H1 (cell line): ENCODE measurements at regions not wholly inside any gene's neighbourhood (a gene's known extent, or its start where the extent isn't known, plus 50 kb on each side); places are given as distances from the start of the nearest gene placed in this dataset.

Experiments
- CTCF ChIA-PET: fragments of 300-600 bp; sonication (Branson Sonifier 250); formaldehyde crosslinking; loops from one replicate; lab custom pipeline; 2021; ENCODE audit not compliant: partially characterized antibody; lab: Charles Lee
- POLR2A ChIA-PET: fragments of 300-600 bp; sonication (Branson Sonifier 250); formaldehyde crosslinking; loops from one replicate; lab custom pipeline; 2021; ENCODE audit warnings: inconsistent platforms; ENCODE audit not compliant: partially characterized antibody; lab: Charles Lee
- DNase-seq, 2 experiments: peaks; one replicate each; pipeline versions ENCODE4 v3.0.0 to v3.0.0-alpha.2; 2010 to 2022; ENCODE audit warnings: low spot score in 2 of 2, low read depth in 1 of 2, mixed read lengths in 1 of 2
- FAIRE-seq: peaks from 2 replicates; lab custom pipeline; 2011; peaks lifted over from hg19 to GRCh38; lab: Jason Lieb, UNC
- H2AFZ ChIP-seq: 2 replicates; pipeline ENCODE4 v1.8.1; 2012; ENCODE audit warnings: low read length, inconsistent platforms
- H2AK5ac ChIP-seq: 2 replicates; pipeline ENCODE4 v1.6.1; 2013; ENCODE audit warnings: low read depth, low read length
- H2BK120ac ChIP-seq: replicated peaks from 2 replicates; pipeline ENCODE3; 2013; ENCODE audit warnings: low read depth, low read length, inconsistent platforms
- H2BK12ac ChIP-seq: 2 replicates; pipeline ENCODE4 v1.6.1; 2013; ENCODE audit warnings: low read depth, low read length
- H2BK15ac ChIP-seq: 2 replicates; pipeline ENCODE4 v1.6.1; 2013; ENCODE audit warnings: low read length
- H2BK20ac ChIP-seq: 2 replicates; pipeline ENCODE4 v1.6.1; 2013; ENCODE audit warnings: low read length
- H2BK5ac ChIP-seq: 2 replicates; pipeline ENCODE4 v1.6.1; 2013; ENCODE audit warnings: low read depth, low read length
- H3K14ac ChIP-seq: 2 replicates; pipeline ENCODE4 v1.6.1; 2013; ENCODE audit warnings: inconsistent platforms; ENCODE audit not compliant: insufficient read length
- H3K18ac ChIP-seq: 2 replicates; pipeline ENCODE4 v1.6.1; 2013; ENCODE audit warnings: low read length; ENCODE audit errors: extremely low read depth
- H3K23ac ChIP-seq: 2 replicates; pipeline ENCODE4 v1.6.1; 2013; ENCODE audit warnings: inconsistent platforms; ENCODE audit not compliant: insufficient read length
- H3K23me2 ChIP-seq: 2 replicates; pipeline ENCODE4 v1.6.1; 2013; ENCODE audit warnings: low read depth, low read length
- H3K27ac ChIP-seq: 2 replicates; pipeline ENCODE4 v1.6.1; 2011; ENCODE audit warnings: low read depth, low read length, inconsistent platforms
- H3K27me3 ChIP-seq, 4 experiments: replicated peaks in 1 of 4; 1 replicate in 1 of 4; 2 replicates in 3 of 4; pipeline versions ENCODE4 v1.6.1 to v1.8.1; 2011 to 2013; ENCODE audit warnings: low read length in 3 of 4, mild to moderate bottlenecking in 3 of 4, inconsistent platforms in 2 of 4, mixed read lengths in 2 of 4, moderate library complexity in 1 of 4; ENCODE audit not compliant: control insufficient read depth in 3 of 4, insufficient read depth in 3 of 4; ENCODE audit errors: extremely low read depth in 1 of 4
- H3K36me3 ChIP-seq, 4 experiments: 2 replicates each; pipeline versions ENCODE4 v1.6.1 to v1.8.1; 2011 to 2013; ENCODE audit warnings: mild to moderate bottlenecking in 4 of 4, low read length in 3 of 4, moderate library complexity in 2 of 4, control low read depth in 1 of 4, inconsistent platforms in 1 of 4; ENCODE audit not compliant: insufficient read depth in 4 of 4, control insufficient read depth in 2 of 4
- H3K4ac ChIP-seq: replicated peaks from 2 replicates; pipeline ENCODE3; 2013; ENCODE audit warnings: low read length, low read depth, mixed read lengths, inconsistent platforms; ENCODE audit not compliant: insufficient read length
- H3K4me1 ChIP-seq, 4 experiments: replicated peaks in 1 of 4; 1 replicate in 1 of 4; 2 replicates in 3 of 4; pipeline versions ENCODE4 v1.6.1 to v1.8.1; 2011 to 2013; ENCODE audit warnings: low read length in 3 of 4, inconsistent platforms in 2 of 4, mixed read lengths in 1 of 4; ENCODE audit not compliant: insufficient read depth in 4 of 4, control insufficient read depth in 3 of 4
- H3K4me2 ChIP-seq, 2 experiments: 2 replicates each; pipeline versions ENCODE4 v1.6.1 to v1.8.1; 2011 to 2013; ENCODE audit warnings: low read depth in 2 of 2, low read length in 2 of 2, control low read depth in 1 of 2, inconsistent platforms in 1 of 2, mild to moderate bottlenecking in 1 of 2; ENCODE audit not compliant: insufficient read depth in 1 of 2
- H3K4me3 ChIP-seq, 4 experiments: fragments of 200-600, 300-600 bp in 1 of 4; sonication (generic), shearing (Covaris generic), sonication (Bioruptor Twin) in 1 of 4; 2 replicates each; pipeline versions ENCODE4 v1.5.1 to v1.8.1; 2011 to 2016; ENCODE audit warnings: low read length in 4 of 4, low read depth in 3 of 4, control low read depth in 2 of 4, inconsistent platforms in 2 of 4, mild to moderate bottlenecking in 2 of 4, mixed read lengths in 1 of 4, moderate library complexity in 1 of 4; ENCODE audit not compliant: insufficient read depth in 2 of 4; ENCODE audit errors: extremely low read depth in 1 of 4
- H3K56ac ChIP-seq: replicated peaks from 2 replicates; pipeline ENCODE3; 2013; ENCODE audit warnings: low read depth, mild to moderate bottlenecking, mixed read lengths, low read length, inconsistent platforms; ENCODE audit not compliant: insufficient read length
- H3K79me1 ChIP-seq: 2 replicates; pipeline ENCODE4 v1.6.1; 2013; ENCODE audit warnings: low read depth, low read length, control low read depth
- H3K79me2 ChIP-seq, 2 experiments: 2 replicates each; pipeline versions ENCODE4 v1.6.1 to v1.8.1; 2012 to 2013; ENCODE audit warnings: low read length in 2 of 2, mild to moderate bottlenecking in 2 of 2, inconsistent platforms in 1 of 2; ENCODE audit not compliant: insufficient read depth in 2 of 2, control insufficient read depth in 1 of 2
- H3K9ac ChIP-seq, 4 experiments: replicated peaks in 1 of 4; 1 replicate in 1 of 4; 2 replicates in 3 of 4; pipeline versions ENCODE4 v1.6.1 to v1.8.1; 2011 to 2013; ENCODE audit warnings: low read depth in 3 of 4, low read length in 3 of 4, control low read depth in 2 of 4, mild to moderate bottlenecking in 2 of 4, moderate library complexity in 2 of 4, inconsistent platforms in 1 of 4; ENCODE audit errors: extremely low read depth in 1 of 4
- H3K9me3 ChIP-seq, 2 experiments: 2 replicates each; pipeline versions ENCODE4 v1.6.1 to v1.8.1; 2012 to 2013; ENCODE audit warnings: mild to moderate bottlenecking in 2 of 2, moderate library complexity in 2 of 2, control low read depth in 1 of 2, inconsistent platforms in 1 of 2, low read depth in 1 of 2, low read length in 1 of 2, mixed read lengths in 1 of 2; ENCODE audit not compliant: insufficient read depth in 2 of 2
- H4K20me1 ChIP-seq, 2 experiments: replicated peaks in 1 of 2; 2 replicates each; pipeline versions ENCODE3 to v1.8.1; 2011 to 2013; ENCODE audit warnings: inconsistent platforms in 2 of 2, low read length in 2 of 2, mild to moderate bottlenecking in 1 of 2; ENCODE audit not compliant: insufficient read depth in 2 of 2, control insufficient read depth in 1 of 2
- H4K5ac ChIP-seq: 2 replicates; pipeline ENCODE4 v1.6.1; 2013; ENCODE audit warnings: low read length, low read depth, mixed read lengths, inconsistent platforms; ENCODE audit not compliant: insufficient read length
- H4K8ac ChIP-seq: 2 replicates; pipeline ENCODE4 v1.8.0; 2013; ENCODE audit warnings: mild to moderate bottlenecking, moderate library complexity, low read length, inconsistent platforms; ENCODE audit not compliant: insufficient read depth; ENCODE audit errors: extremely low read depth
- H4K91ac ChIP-seq: replicated peaks from 2 replicates; pipeline ENCODE3; 2013; ENCODE audit warnings: low read length, mixed read lengths, inconsistent platforms; ENCODE audit not compliant: insufficient read length
- CTBP2 ChIP-seq: IDR thresholded peaks from 2 replicates; pipeline ENCODE4 v1.7.0; 2011; ENCODE audit warnings: borderline replicate concordance, mild to moderate bottlenecking, moderate library complexity, mixed read lengths, low read length; ENCODE audit not compliant: insufficient read depth, insufficient read length
- ZNF274 ChIP-seq: IDR thresholded peaks from 2 replicates; pipeline ENCODE4 v1.7.0; 2012; ENCODE audit warnings: low read length, borderline replicate concordance; ENCODE audit errors: extremely low read depth

GRCh38 chr4:126268106-126268505 lies 953.4 kb downstream of the FAT4 start:
- no peaks in the 10 kb centered on the region for H3K9me3 ChIP-seq
- no peak overlapping the region for H2BK15ac ChIP-seq
- no peak overlapping the region for H4K91ac ChIP-seq
- H3K27ac ChIP-seq: no peak overlapping the region
- CTCF ChIA-PET: interaction anchor here (0.6 to 1.2 kb wide), 3 partner anchors 44 to 524 kb away, joined by 3 read pairs; no protein-coding TSS in a partner anchor
- no peak overlapping the region for H3K56ac ChIP-seq
- H3K79me1 ChIP-seq: no peaks in the 10 kb centered on the region
- H2BK12ac ChIP-seq: no peak overlapping the region
- no peaks in the 10 kb centered on the region for H3K79me2 ChIP-seq
- TF ChIP-seq CTBP2: no peak
- no peak for TF ChIP-seq ZNF274
- no peak overlapping the region for H2AK5ac ChIP-seq
- no peaks in the 10 kb centered on the region for H3K27me3 ChIP-seq
- no peak overlapping the region for H4K5ac ChIP-seq
- H3K4me1 ChIP-seq: no peaks in the 10 kb centered on the region
- H3K4me3 ChIP-seq: no peak overlapping the region
- no peak overlapping the region for H4K8ac ChIP-seq
- H3K9ac ChIP-seq: no peak overlapping the region
- no peak for FAIRE-seq
- DNase-seq: no peak
- H3K23me2 ChIP-seq: no peaks in the 10 kb centered on the region
- H2BK5ac ChIP-seq: no peak overlapping the region
- no peak overlapping the region for H2BK120ac ChIP-seq
- no peak overlapping the region for H3K4ac ChIP-seq
- H3K23ac ChIP-seq: no peak overlapping the region
- H3K18ac ChIP-seq: no peak overlapping the region
- POLR2A ChIA-PET: no interaction called here
- H4K20me1 ChIP-seq: no peaks in the 10 kb centered on the region
- H3K14ac ChIP-seq: no peak overlapping the region
- no peak overlapping the region for H3K4me2 ChIP-seq
- H2BK20ac ChIP-seq: no peak overlapping the region
- no peaks in the 10 kb centered on the region for H3K36me3 ChIP-seq
- no peak overlapping the region for H2AFZ ChIP-seq
